ENCODE measurements at regions not wholly inside any gene's neighbourhood (a gene's known extent, or its start where the extent isn't known, plus 50 kb on each side); places are given as distances from the start of the nearest gene placed in this dataset.

DNA sequence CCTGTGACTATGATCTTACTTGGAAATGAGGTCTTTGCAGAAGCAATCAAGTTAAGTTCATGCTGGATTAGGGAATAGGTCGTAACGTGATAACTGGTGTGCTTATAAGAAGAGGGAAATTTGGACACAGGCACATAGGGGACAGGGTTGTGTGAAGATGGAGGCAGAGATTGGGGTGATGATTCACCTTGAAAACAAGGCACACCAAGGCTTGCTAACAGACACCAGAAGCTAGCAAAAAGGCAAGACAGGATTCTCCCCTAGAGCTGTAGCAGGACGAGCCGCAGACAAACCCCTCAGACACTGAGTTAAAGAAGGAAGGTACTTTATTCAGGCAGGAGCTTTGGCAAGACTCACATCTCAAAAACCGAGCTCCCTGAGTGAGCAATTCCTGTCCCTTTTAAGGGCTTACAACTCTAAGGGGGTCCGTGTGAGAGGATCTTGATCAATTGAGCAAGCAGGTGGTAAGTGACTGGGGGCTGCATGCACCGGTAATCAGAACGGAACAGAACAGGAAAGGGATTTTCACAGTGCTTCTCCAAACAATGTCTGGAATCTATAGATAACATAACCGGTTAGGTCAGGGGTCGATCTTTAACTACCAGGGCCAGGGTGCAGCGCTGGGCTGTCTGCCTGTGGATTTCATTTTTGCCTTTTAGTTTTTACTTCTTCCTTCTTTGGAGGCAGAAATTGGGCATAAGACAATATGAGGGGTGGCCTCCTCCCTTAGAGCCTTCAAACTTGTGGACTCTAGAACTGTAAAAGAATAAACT is 57.5 kb upstream of the S1PR3 start:
- no peak for DNase-seq

DNA sequence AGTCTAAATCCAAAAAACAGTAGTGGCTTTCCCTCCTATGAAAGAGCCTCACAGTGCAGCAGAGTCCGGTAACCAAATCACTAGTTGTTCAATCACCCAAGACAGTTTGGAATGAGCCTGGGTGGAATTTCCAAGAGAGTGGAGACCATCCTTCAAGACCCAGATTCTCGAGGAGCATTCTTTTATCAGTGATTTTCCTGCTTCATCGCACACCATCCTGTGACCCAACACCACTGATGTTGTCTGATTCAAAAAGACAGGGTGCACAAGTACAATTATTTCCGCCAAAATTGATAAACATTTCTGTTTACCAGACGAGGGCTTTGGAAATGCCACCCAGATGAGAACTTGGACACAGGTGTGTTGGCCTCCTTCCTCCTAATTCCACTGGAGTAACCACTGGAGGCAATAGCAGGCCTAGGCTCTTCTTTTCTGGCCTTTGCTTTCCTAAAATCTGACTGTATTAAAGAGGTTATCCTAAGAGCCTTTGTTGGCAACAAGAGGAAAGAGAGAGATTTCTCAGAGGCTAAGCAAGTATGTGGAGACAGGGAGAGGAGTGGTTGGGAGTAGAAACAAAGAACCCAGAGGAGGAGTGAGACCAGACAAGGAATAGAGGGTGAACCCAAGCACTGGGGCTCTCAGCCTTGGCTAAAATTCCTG is 56.3 kb upstream of the S1PR3 start:
- no peak for DNase-seq

DNA sequence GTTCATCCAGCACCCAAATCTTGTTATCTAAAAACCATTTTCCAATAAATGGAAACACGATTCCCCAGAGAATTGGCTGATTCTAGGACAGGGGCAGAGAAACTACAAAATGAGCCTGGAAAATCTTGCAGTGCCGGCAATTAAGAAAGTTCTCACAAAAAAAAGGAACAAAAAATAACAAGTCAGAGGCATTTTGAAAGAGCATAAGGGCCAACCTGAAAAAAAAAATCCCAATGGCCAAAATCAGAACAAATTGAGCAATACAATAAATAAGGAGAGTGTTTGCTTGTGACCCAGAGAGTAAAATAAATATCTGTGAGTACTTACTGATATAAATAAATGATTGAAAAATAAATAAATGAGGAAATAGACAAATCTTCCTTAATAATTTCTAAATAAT is 55.1 kb upstream of the S1PR3 start:
- DNase-seq: no peak

DNA sequence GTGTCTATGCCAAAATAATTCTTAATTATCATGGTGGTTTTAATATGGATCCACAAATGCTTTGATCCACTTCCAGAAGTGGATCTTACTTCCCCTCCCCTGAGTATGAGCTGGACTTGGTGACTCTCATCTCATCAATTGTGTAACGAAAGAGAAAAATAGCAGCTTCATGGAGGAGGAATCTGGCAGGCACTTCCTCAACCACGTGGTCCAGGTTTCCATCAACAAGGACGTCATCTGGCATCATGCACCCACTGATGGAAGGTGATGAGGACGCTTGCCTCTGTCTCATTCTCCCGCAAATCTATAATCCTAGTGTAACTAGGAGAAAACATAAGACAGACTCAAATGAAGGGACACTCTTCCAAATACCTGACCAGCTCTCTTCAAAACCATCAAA is 54.6 kb upstream of the S1PR3 start:
- no peak for DNase-seq

DNA sequence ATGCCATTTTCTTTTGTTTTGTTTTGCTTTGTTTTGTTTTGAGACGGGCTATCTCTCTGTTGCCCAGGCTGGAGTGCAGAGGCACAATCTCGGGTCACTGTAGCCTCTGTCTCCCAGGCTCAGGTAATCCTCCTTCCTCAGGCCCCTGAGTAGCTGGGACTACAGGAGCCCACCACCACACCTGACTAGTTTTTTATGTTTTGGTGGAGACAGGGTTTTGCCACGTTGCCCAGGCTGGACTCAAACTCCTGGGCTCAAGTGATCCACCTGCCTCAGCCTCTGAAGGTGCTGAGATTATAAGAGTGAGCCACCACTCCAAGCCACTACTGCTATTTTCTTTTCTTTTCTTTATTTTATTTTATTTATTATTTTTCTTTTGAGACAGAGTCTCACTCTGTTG is 54.0 kb upstream of the S1PR3 start:
- no peak for DNase-seq

DNA sequence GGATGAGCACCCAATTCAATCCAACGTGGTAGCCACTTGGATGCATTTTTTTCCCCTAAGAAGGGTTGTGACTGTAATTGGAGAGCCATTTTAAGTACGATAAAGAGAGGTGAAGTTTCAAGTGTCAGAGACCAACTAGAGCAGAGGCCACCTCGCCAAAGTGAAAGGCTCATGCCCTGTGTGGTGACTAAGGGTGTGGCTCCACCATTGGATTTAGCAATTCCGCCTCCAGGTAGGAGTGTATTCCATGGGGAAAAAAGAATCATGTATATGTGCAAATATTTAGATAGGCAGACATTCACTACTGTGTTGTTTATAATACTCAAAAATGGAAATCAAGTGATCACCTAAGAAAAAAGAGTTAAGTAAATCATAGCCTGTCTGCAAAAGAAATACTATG is 53.1 kb upstream of the S1PR3 start:
- DNase-seq: no peak

All from femur (tissue), 1 donor.